ENCODE measurements at regions not wholly inside any gene's neighbourhood (a gene's known extent, or its start where the extent isn't known, plus 50 kb on each side); places are given as distances from the start of the nearest gene placed in this dataset.

GRCh38 chr2:147521936-147522335, 322.9 kb upstream of the ACVR2A start:
- TF ChIP-seq, protein P1, sequence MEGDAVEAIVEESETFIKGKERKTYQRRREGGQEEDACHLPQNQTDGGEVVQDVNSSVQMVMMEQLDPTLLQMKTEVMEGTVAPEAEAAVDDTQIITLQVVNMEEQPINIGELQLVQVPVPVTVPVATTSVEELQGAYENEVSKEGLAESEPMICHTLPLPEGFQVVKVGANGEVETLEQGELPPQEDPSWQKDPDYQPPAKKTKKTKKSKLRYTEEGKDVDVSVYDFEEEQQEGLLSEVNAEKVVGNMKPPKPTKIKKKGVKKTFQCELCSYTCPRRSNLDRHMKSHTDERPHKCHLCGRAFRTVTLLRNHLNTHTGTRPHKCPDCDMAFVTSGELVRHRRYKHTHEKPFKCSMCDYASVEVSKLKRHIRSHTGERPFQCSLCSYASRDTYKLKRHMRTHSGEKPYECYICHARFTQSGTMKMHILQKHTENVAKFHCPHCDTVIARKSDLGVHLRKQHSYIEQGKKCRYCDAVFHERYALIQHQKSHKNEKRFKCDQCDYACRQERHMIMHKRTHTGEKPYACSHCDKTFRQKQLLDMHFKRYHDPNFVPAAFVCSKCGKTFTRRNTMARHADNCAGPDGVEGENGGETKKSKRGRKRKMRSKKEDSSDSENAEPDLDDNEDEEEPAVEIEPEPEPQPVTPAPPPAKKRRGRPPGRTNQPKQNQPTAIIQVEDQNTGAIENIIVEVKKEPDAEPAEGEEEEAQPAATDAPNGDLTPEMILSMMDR (IDR thresholded peaks at IDR 0.05; ENCODE audit: control insufficient read depth, extremely low read depth, insufficient read depth) = no peak
- H3K4me3 ChIP-seq (ENCODE audit: low read depth, low read length) = no peak overlapping the region

DNA sequence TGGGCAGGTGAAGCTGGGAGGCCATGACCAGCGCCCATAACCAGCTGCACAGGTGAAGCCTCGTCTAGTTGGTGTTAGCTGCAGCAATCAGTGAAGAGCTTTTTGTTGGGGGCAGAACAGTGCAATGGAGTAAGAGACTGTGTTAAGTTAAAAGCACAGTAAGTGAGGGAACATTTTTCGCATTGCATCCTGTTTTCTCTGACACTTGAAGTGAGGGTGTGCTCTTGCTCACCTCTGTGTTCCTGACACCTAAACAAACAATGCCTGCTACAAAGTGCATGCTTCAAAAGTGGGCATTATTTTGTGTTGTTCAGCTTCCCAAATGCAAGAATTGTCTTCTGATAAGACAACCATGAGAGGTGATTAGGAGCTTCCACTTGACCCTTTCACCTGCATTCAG, 324.0 kb upstream of the ACVR2A start:
- TF ChIP-seq, protein P1 (IDR thresholded peaks at IDR 0.05; ENCODE audit: control insufficient read depth, extremely low read depth, insufficient read depth) = no peak
- no peak overlapping the region for H3K4me3 ChIP-seq (ENCODE audit: low read depth, low read length)
- no peak for DNase-seq (ENCODE audit: low read depth)

More at GRCh38 chr2:147521936-147522335, 322.9 kb upstream of the ACVR2A start:
- DNase-seq (ENCODE audit: low read depth) = no peak

GRCh38 chr2:147519178-147519577, 325.7 kb upstream of the ACVR2A start:
- DNase-seq (ENCODE audit: low read depth) = no peak
- TF ChIP-seq, protein P1 (IDR thresholded peaks at IDR 0.05; ENCODE audit: control insufficient read depth, extremely low read depth, insufficient read depth) = no peak
- no peak overlapping the region for H3K4me3 ChIP-seq (ENCODE audit: low read depth, low read length)

DNA sequence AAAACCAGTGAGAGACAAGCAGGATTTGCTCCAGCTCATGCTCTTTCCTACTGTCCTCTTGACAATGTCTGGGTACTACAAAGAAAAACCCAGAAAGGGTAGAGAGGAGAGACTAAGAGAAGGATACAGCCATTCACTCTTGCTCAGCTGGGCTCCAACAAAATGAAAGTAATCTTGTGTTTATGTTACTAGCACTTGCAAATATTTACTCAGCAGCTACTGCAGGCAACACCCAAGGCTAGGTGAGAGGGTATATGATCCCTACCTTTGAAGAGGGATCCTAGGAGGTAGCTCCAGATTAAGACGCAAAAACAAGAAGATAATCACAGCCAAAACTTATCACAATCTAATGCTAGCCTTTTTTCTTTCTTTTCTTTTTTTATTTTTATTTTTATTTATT, 329.6 kb upstream of the ACVR2A start:
- DNase-seq (ENCODE audit: low read depth) = peak; percentile 25
- H3K4me3 ChIP-seq (ENCODE audit: low read depth, low read length) = no peak overlapping the region
- TF ChIP-seq, protein P1 (IDR thresholded peaks at IDR 0.05; ENCODE audit: control insufficient read depth, extremely low read depth, insufficient read depth) = no peak

GRCh38 chr2:147512206-147512605, 332.6 kb upstream of the ACVR2A start:
- no peak overlapping the region for H3K4me3 ChIP-seq (ENCODE audit: low read depth, low read length)
- DNase-seq (ENCODE audit: low read depth) = no peak

GRCh38 chr2:147511491-147511948, 333.3 kb upstream of the ACVR2A start:
- TF ChIP-seq, protein P1 (IDR thresholded peaks at IDR 0.05; ENCODE audit: control insufficient read depth, extremely low read depth, insufficient read depth) = no peak
- DNase-seq (ENCODE audit: low read depth) = no peak
- no peak overlapping the region for H3K4me3 ChIP-seq (ENCODE audit: low read depth, low read length)

More at GRCh38 chr2:147512206-147512605, 332.6 kb upstream of the ACVR2A start:
- TF ChIP-seq, protein P1 (IDR thresholded peaks at IDR 0.05; ENCODE audit: control insufficient read depth, extremely low read depth, insufficient read depth) = no peak

DNA sequence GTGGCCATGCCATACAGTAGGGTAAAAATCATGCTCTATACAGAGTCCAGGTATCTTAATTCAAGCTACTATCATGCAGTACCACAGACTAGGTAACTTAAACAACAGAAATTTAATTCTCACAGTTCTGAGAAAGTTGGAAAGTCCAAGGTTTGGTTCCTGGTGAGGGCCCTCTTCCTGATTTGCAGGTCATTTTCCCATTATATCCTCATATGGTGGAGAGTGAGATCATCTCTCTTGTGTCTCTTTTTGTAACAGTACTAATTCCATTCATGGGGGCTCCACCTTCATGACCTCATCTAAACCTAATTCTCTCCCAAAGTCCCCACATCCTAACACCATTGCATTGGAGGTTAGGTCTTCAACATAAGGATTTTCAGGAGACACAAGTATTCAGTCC, 335.0 kb upstream of the ACVR2A start:
- TF ChIP-seq, protein P1 (IDR thresholded peaks at IDR 0.05; ENCODE audit: control insufficient read depth, extremely low read depth, insufficient read depth) = no peak
- H3K4me3 ChIP-seq (ENCODE audit: low read depth, low read length) = no peak overlapping the region
- no peak for DNase-seq (ENCODE audit: low read depth)
